T-helper 2 cell treated with Interferon-gamma antibody and Interleukin-4, amounts not matched to agents 5 μg/mL and 100 μg/mL, for 36 hours (primary cell): ENCODE measurements at regions not wholly inside any gene's neighbourhood (a gene's known extent, or its start where the extent isn't known, plus 50 kb on each side); places are given as distances from the start of the nearest gene placed in this dataset.
"Not testable (repeated sequence)": the region's sequence is repeated elsewhere in the genome, so short reads cannot be mapped to it uniquely, and the experiment has no call there.

Source experiments
- DNase-seq: peaks from one replicate; pipeline ENCODE4 v3.0.0; 2021; ENCODE audit warnings: low spot score
- H3K27ac Mint-ChIP-seq: one replicate; pipeline ENCODE4 v1.8.0; 2021; ENCODE audit warnings: mild to moderate bottlenecking, mixed read lengths
- H3K27me3 Mint-ChIP-seq: one replicate; pipeline ENCODE4 v1.8.0; 2021; ENCODE audit warnings: low read depth, mixed read lengths
- H3K36me3 Mint-ChIP-seq: one replicate; pipeline ENCODE4 v1.8.0; 2021; ENCODE audit warnings: low read depth, mixed read lengths
- H3K4me1 Mint-ChIP-seq: one replicate; pipeline ENCODE4 v1.8.0; 2021; ENCODE audit warnings: low read depth, mixed read lengths
- H3K4me3 Mint-ChIP-seq: one replicate; pipeline ENCODE4 v1.8.0; 2022; ENCODE audit warnings: mild to moderate bottlenecking, moderate library complexity, mixed read lengths
- H3K9me3 Mint-ChIP-seq: one replicate; pipeline ENCODE4 v1.8.0; 2021; ENCODE audit warnings: mixed read lengths

DNA sequence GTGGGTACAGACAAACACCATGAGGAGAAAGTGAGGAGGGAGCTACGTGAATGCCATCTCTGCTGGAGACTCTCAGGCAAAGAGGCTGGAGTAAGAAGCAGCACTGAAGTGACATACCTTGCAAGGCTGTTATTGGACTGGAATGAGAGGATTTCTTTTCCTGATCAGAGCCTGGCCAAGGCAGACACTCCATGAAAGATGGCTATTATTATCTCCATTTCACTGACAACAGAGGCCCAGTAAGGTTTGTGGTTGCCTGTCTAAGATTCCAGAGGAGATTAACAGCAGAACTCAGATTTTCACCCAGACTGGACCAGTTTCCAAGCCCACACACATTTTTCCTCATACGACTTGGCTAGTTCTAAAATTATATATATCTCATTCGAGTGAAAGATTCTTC lies 162.0 kb upstream of the EOLA2 start:
- Mint-ChIP-seq H3K36me3 (no peaks in the 10 kb centered on the region), H3K4me3 (no peak overlapping the region), H3K9me3 (no peaks in the 10 kb centered on the region), H3K4me1 (no peaks in the 10 kb centered on the region), H3K27ac (no peak overlapping the region), H3K27me3 (no peaks in the 10 kb centered on the region)
- DNase-seq, result no peak

DNA sequence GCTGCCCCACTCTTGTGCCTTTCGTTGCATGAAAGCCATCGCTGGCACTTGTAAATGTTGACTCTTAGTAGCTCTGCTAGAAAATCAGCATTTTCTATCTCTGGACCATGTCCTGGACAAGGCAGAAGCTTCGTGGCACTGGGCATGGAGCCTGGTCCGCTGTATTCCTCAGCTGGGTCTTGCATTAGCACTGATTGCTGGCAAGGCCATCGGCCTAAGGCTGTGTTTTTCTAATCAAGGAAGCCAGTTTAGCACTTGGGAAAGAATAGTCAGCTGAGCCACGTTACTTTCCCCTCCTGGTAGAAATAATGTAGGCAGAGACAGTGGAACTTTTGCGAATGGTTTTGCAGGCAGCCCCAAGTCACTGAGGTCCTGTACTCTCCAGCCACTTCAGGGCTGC lies 180.2 kb upstream of the EOLA2 start:
- Mint-ChIP-seq H3K4me1 (no peaks in the 10 kb centered on the region), H3K27ac (no peak overlapping the region), H3K27me3 (peaks cover 3% of the 10 kb centered on the region), H3K36me3 (no peaks in the 10 kb centered on the region), H3K9me3 (no peaks in the 10 kb centered on the region), H3K4me3 (no peak overlapping the region)
- DNase-seq, result no peak

DNA sequence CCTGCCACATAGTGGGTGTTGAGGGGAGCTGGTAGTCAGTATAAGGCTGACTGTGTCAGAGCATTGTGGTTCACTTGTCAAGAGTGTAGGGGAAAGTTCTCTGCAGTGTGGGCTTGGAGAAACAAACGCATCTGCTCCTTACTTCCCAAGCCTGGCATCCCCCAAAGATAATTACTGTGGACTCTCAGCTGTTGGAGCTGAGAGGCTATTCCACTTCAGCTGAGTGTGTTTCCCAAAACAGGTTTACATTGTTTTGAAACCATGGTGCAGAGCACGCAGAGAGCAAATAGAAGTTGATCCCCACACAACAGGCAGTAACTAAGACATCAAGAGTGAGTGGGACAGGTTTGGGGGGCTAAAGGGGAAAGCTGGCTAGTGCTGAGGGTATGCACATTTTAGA lies 181.0 kb upstream of the EOLA2 start:
- Mint-ChIP-seq H3K27ac (no peak overlapping the region), H3K4me3 (no peak overlapping the region), H3K9me3 (no peaks in the 10 kb centered on the region), H3K27me3 (peaks cover 9% of the 10 kb centered on the region), H3K4me1 (no peaks in the 10 kb centered on the region), H3K36me3 (no peaks in the 10 kb centered on the region)
- DNase-seq, result no peak

DNA sequence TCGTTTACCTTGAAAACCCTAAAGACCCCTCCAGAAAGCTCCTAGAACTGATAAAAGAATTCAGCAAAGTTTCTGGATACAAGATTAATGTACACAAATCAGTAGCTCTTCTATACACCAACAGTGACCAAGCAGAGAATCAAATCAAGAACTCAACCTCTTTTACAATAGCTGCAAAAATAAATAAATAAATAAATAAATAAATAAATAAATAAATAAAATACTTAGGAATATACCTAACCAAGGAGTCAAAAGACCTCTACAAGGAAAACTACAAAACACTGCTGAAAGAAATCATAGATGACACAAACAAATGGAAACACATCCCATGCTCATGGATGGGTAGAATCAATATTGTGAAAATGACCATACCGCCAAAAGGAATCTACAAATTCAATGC lies 186.8 kb upstream of the EOLA2 start:
- H3K4me3 Mint-ChIP-seq, DNase-seq, H3K36me3 Mint-ChIP-seq, H3K27me3 Mint-ChIP-seq, H3K27ac Mint-ChIP-seq, H3K4me1 Mint-ChIP-seq, H3K9me3 Mint-ChIP-seq: not testable (repeated sequence)

DNA sequence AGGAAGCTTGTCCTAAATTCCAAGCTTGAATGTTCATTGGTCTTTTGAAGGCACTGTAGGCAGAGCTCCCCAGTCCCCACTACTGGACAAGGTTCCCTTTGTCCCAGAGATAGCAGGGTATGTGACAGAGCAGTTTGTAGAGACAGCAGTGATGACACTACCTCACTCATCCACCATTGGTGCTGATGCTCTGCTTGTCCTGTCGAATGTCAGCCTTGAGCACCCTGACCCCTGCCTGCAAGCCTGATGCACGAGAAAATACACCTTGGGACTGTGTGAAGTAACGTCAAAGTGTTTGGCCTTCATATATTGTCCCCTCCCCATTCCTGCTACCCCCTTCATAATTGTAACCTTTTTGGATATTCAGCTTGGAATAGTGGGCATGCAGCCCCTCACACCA lies 188.9 kb upstream of the EOLA2 start:
- Mint-ChIP-seq H3K36me3 (no peaks in the 10 kb centered on the region), H3K9me3 (no peaks in the 10 kb centered on the region), H3K4me1 (no peaks in the 10 kb centered on the region), H3K27ac (no peak overlapping the region), H3K4me3 (no peak overlapping the region), H3K27me3 (peaks cover 7% of the 10 kb centered on the region)
- no peak for DNase-seq

DNA sequence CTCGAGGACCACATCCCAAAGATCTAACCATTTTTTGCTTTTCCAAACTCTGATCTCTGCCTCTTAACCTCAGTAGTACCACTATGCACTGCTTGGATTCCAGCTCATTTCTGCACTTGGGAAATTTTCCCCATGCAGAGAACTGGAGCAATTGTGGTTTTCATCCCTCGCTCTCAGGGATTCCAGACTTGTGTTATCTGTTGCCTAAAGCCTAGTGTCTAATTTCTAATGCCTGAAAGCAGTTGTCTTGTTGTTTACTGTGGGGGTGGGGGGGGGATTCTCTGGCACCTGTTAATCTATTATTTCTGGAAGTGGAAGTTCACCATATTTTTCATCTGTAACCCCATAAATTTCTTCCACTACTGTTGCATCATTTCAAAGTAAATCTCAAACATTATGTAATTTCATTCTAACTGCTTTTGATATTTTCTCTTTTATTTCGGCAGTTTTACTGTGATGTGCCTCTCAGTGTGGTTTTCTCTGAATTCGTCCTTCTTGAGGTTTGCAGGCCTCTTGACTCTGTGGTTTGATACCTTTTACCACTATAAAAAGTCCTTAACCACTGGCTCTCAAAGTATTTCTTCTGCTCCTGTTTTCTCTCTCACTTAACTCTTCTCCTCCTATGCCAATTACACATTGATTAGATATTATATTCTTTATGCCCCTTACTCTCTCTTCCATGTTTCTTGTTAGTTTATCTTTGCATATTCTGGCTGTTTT lies 205.6 kb upstream of the EOLA2 start:
- Mint-ChIP-seq H3K4me1 (no peaks in the 10 kb centered on the region), H3K27ac (no peak overlapping the region), H3K4me3 (no peak overlapping the region), H3K27me3 (peaks cover 8% of the 10 kb centered on the region), H3K9me3 (no peaks in the 10 kb centered on the region), H3K36me3 (no peaks in the 10 kb centered on the region)
- DNase-seq, result no peak

DNA sequence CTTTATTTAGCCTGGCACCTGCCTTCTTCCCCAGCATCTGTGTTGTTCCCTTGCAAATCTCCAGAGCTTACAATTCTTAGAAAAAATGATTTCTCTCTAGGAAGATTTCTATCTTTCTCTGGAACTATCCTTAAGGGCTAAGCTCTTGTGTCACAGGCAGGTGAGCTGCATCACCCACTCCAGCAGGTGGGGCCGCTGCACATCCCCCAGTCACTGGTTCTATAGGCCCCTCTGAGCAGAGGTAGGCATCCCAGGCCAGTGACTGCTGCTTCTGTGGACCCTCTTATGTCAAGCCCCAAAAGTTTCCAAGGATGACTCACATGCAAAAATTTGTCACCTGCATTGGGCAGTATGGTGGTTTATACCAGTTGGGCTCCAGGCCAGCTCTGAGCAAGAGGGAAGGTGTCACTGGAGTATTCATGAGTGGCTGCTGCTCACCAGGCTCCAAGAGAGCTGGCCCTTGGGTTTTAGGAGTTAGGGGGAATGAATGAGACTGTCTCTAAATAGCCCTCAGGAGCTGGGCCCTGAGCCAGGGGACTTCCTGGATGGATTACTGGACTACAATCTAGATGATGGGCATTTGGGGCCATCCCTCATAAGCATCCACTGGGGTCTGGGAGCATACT lies 208.1 kb upstream of the EOLA2 start:
- Mint-ChIP-seq H3K4me3 (no peak overlapping the region), H3K4me1 (no peaks in the 10 kb centered on the region), H3K27ac (no peak overlapping the region), H3K9me3 (no peaks in the 10 kb centered on the region), H3K36me3 (no peaks in the 10 kb centered on the region), H3K27me3 (peaks cover 8% of the 10 kb centered on the region)
- no peak for DNase-seq

DNA sequence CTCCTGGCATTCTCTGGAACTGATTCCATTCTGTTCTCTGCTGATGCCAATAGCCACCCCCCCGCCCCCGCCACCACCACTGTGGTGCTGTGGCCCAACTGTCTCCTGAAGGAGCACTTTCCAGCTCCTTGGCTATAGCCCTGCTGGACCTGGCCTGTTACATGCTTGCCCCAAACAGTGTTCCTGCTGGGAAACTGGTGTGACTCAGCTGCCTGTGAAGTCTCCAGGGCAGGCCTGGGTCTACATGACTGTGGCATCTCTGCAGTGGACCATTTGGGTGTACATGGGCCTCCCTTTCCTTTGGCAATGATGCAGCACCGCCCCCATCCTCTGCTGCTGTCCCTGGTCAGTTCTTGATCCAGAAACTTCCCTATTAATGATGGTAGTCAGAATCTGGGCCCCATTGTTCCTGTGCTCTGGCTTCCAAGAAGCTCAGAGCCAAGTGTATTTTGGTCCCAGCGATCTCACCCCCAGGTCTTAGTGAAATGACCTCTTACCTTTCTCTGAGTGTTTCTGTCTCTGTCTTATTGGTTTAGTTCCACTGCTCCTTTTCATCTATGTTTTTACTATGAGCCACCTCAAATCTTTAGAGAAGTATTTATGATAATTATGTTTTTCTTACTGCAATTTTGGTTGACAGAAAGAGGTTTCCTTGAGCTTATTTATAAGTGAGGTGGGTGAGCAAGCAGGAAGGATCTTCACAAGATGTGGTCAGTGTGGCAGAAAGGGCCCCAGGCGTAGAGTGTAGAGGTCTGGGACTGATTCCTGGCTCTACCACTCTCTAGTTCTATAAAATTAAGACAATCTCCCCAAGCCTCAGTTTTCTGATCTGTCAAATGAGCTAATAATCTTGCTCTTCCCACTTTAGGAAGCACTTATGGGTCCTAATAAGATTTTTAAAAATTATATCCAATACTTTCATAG lies 210.7 kb upstream of the EOLA2 start:
- H3K36me3 Mint-ChIP-seq, result no peaks in the 10 kb centered on the region
- no peaks in the 10 kb centered on the region for H3K9me3 Mint-ChIP-seq
- DNase-seq, result no peak
- no peaks in the 10 kb centered on the region for H3K4me1 Mint-ChIP-seq
- H3K4me3 Mint-ChIP-seq, result no peak overlapping the region
- no peak overlapping the region for H3K27ac Mint-ChIP-seq
- H3K27me3 Mint-ChIP-seq, result peaks cover under 1% of the 10 kb centered on the region

DNA sequence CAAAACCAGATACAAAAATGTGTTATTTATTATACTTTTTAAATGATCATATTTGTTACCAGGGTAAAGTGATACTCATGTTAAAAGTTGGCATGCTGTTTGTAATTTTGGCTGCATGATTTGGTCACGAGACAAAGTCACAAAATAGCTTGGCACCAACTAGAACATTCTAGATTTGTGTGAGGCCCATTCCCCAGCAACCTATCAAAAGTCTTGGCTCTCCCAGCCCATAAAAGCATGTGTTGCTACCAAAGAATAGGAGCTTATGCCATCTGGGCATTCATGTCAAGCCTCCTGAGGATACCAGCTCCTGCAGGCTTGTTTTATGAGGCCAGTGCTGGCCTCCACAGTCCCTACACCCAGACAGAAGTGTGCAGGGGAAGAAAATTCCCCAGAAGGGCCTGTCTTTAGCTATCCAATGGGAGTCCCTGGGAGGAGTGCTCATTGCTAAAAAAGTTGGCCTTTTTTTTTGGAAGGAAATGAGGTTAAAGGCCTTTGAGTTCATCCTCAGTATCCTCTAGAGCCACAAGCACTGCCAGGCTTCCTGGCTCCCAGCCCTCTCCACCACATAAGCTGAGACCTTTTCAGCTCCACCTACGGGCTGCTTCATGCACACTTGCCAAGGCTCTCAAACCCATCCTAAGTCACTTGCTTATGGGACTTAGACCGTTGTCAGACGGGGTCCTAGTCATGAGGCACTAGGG lies 211.9 kb upstream of the EOLA2 start:
- Mint-ChIP-seq H3K4me3 (no peak overlapping the region), H3K9me3 (no peaks in the 10 kb centered on the region), H3K27ac (no peak overlapping the region), H3K27me3 (no peaks in the 10 kb centered on the region), H3K4me1 (no peaks in the 10 kb centered on the region), H3K36me3 (no peaks in the 10 kb centered on the region)
- DNase-seq, result no peak

DNA sequence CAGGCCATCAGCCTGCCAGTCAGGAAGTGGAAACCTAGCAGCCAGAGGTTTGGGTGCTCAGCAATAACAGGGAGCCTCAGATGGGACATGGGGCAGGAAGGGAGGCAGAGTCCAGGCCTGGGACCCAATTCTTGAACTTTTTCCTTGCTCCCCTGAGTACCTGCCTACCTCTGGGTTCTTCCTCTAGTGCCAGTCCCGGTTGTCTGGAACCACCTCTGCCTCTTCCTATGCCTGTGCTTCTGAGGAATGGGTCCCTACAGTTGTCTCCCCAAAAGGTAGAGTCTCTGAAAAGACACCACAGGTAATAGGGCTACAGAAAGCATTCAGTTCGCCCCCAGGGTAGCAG lies 212.4 kb upstream of the MAMLD1 start:
- no peak for DNase-seq
- Mint-ChIP-seq H3K27me3 (no peaks in the 10 kb centered on the region), H3K27ac (no peak overlapping the region), H3K9me3 (no peaks in the 10 kb centered on the region), H3K36me3 (no peaks in the 10 kb centered on the region), H3K4me3 (no peak overlapping the region), H3K4me1 (no peaks in the 10 kb centered on the region)

DNA sequence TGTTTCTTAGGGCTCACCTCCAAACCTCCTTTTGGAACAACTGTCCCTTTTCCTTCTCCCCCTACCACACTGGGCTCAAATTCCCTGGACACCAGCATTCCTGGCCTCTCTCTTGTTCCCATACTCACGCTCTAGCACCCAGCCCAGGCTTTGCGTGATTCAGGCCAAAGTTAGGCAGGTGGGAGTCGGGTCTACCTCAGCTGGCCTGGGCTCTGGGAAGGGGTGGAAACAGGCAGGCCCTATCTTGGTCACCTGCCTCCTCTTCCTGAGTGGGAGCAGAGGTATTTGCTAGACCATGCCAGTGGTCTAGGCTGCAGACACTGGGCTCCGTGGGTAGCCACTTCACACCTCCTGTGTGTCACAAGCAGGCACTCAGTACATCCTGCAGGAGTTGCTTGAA lies 211.1 kb upstream of the MAMLD1 start:
- no peak for DNase-seq
- no peaks in the 10 kb centered on the region for H3K36me3 Mint-ChIP-seq
- H3K9me3 Mint-ChIP-seq, result no peaks in the 10 kb centered on the region
- no peak overlapping the region for H3K27ac Mint-ChIP-seq
- H3K27me3 Mint-ChIP-seq, result no peaks in the 10 kb centered on the region
- H3K4me3 Mint-ChIP-seq, result no peak overlapping the region
- H3K4me1 Mint-ChIP-seq, result no peaks in the 10 kb centered on the region

DNA sequence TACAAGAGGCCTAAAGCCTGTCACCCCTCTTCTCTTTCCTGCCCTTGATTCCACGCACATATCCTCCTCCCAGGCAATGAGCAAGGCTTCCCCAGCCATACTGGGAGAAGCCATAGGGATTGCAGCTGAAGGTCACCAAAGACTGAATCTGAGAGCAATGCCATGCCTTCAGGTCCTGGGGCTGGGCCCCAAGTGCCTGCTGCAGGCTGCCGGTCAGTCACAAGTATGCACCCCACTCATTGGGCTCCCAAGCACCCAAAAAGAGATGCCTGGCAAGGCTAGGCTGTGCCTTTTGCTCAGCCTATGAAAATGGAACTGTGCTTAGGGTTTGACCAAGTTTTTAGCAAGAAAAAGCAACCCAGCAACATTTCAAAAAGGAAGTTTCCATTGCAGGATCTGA lies 210.6 kb upstream of the MAMLD1 start:
- Mint-ChIP-seq H3K27me3 (no peaks in the 10 kb centered on the region), H3K4me1 (no peaks in the 10 kb centered on the region), H3K9me3 (no peaks in the 10 kb centered on the region), H3K36me3 (no peaks in the 10 kb centered on the region), H3K4me3 (no peak overlapping the region), H3K27ac (no peak overlapping the region)
- DNase-seq, result no peak

DNA sequence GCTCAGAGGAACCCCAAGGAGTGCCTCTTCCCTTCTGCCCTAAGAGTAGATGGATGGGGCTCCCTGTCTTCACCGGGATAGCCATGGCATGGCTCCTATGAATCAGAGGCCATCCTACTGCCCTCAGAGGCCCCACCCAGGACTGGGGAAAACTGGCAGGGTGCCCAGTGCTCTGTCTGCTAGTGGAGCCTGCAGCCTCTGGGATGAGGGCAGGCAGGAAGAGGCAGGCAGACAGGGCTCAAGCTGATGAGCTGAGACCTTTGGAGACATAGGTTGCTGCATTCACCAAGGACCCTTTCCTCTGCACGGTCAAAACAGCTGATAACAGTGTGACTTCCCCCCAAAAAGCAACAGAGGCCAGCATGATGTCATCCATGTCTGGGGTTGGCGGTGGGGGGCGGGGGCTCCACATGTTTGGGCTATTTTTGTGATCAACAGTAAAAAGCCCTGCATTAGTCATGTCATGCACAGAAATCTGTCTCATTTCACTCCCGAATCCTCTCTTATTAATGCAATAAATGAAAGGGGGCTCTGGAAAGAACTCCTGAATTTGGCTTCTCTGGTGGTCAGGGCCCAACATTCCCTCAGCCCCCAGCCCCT lies 207.6 kb upstream of the MAMLD1 start:
- H3K4me3 Mint-ChIP-seq, result no peak overlapping the region
- no peak for DNase-seq

More for the DNA sequence above, 207.6 kb upstream of the MAMLD1 start:
- no peaks in the 10 kb centered on the region for H3K4me1 Mint-ChIP-seq
- H3K9me3 Mint-ChIP-seq, result no peaks in the 10 kb centered on the region
- H3K27ac Mint-ChIP-seq, result no peak overlapping the region
- no peaks in the 10 kb centered on the region for H3K36me3 Mint-ChIP-seq
- no peaks in the 10 kb centered on the region for H3K27me3 Mint-ChIP-seq
